Ishikawa (cell line): ENCODE measurements at regions not wholly inside any gene's neighbourhood (a gene's known extent, or its start where the extent isn't known, plus 50 kb on each side); places are given as distances from the start of the nearest gene placed in this dataset.

Source experiments
- CEBPB ChIP-seq: IDR thresholded peaks from 2 replicates; pipeline ENCODE4 v1.6.1; 2012
- CREB1 ChIP-seq: IDR thresholded peaks from 2 replicates; pipeline ENCODE4 v1.6.1; 2012; ENCODE audit warnings: low read depth
- EGR1 ChIP-seq: IDR thresholded peaks from 2 replicates; pipeline ENCODE4 v1.6.1; 2012
- EP300 ChIP-seq: IDR thresholded peaks from 2 replicates; pipeline ENCODE4 v1.6.1; 2012; ENCODE audit warnings: borderline replicate concordance
- FOXM1 ChIP-seq: IDR thresholded peaks from 2 replicates; pipeline ENCODE4 v1.6.1; 2012; ENCODE audit warnings: low read depth, borderline replicate concordance
- NFIC ChIP-seq: IDR thresholded peaks from 2 replicates; pipeline ENCODE4 v1.6.1; 2012
- RAD21 ChIP-seq: IDR thresholded peaks from 2 replicates; pipeline ENCODE4 v1.6.1; 2012; ENCODE audit warnings: low read depth
- TAF1 ChIP-seq: IDR thresholded peaks from 2 replicates; pipeline ENCODE4 v1.6.1; 2012; ENCODE audit warnings: low read depth, mild to moderate bottlenecking
- TCF12 ChIP-seq: IDR thresholded peaks from 2 replicates; pipeline ENCODE4 v1.6.1; 2012; ENCODE audit warnings: low read depth
- TEAD4 ChIP-seq: IDR thresholded peaks from 2 replicates; pipeline ENCODE4 v1.6.1; 2012
- YY1 ChIP-seq: IDR thresholded peaks from 2 replicates; pipeline ENCODE4 v1.6.1; 2012; ENCODE audit warnings: low read depth
- ZBTB7A ChIP-seq: IDR thresholded peaks from 2 replicates; pipeline ENCODE4 v1.6.1; 2012; ENCODE audit warnings: low read depth
- TF ChIP-seq, protein P1 (sequence below): IDR thresholded peaks from 2 replicates; pipeline ENCODE4 v1.6.1; 2012
- TF ChIP-seq, protein P2 (sequence below): IDR thresholded peaks from 2 replicates; pipeline ENCODE4 v1.6.1; 2012
- TF ChIP-seq, protein P3 (sequence below): IDR thresholded peaks from 2 replicates; pipeline ENCODE4 v1.6.1; 2012; ENCODE audit warnings: low read depth, mild to moderate bottlenecking

GRCh38 chr2:187055463-187055862 is 206.5 kb upstream of the ZSWIM2 start:
- TF ChIP-seq CEBPB (no peak), NFIC (peak; percentile 29; the same call in 1 of the 2 replicates)

DNA sequence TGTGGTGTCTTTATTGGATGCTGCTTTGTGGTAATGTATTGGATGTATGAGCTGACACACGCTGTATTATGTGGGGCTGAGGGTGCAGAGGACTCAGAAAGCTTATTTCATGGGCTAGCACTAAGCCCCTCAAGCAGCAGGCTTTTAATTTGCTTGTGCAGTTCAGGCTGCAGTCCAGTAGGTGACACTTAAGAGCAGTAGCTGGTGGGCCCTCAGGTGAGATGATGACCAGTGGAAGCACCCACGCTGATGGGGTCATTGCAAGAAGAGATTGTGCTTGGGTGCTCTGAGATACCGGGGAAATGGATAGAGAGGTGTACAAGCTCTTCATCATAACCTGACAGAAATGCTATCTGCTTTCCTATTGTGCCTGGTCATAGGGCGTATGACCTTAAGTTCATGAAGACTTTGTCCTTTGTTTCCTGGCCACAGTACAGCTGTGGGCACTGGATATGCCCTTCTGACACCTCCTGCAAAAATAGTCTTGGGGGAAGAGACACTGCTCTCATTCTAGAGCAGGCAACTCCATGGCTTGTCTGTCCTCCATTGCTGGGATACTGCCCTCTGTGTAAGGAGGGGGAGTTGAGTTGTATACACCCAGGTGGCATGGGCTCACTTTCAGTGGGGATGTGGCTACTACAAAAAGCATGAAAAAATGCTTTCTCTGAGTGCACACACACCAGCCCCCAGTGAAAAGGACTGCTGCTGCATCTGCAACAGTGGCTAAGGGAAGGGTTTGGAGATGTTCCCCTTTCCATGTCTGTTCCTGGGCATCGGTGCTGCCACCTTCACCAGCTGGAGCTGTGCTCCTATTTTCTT is 205.7 kb upstream of the ZSWIM2 start:
- TF ChIP-seq, protein P1, sequence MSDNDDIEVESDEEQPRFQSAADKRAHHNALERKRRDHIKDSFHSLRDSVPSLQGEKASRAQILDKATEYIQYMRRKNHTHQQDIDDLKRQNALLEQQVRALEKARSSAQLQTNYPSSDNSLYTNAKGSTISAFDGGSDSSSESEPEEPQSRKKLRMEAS = no peak
- TF ChIP-seq RAD21 = peak; percentile 14; the same call in 1 of the 2 replicates

DNA sequence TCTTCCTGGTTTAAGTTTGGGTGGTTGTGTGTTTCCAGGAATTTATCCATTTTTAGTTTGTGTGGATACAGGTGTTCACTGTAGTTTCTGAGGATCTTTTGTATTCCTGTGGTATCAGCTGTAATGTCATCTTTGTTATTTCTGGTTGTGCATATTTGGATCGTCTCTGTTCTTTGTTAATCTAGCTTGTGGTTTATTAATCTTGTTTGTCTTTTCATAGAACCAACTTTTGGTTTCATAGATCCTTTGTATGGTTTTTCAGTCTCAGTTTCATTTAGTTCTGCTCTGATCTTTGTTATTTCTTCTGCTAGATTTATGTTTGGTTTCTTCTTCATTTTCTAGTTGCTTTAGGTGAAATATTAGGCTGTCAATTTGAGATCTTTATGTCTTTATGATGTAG is 202.4 kb upstream of the ZSWIM2 start:
- TF ChIP-seq EP300 (no peak), RAD21 (no peak), TCF12 (no peak), EGR1 (no peak), YY1 (no peak), TAF1 (no peak)
- TF ChIP-seq, protein P2, sequence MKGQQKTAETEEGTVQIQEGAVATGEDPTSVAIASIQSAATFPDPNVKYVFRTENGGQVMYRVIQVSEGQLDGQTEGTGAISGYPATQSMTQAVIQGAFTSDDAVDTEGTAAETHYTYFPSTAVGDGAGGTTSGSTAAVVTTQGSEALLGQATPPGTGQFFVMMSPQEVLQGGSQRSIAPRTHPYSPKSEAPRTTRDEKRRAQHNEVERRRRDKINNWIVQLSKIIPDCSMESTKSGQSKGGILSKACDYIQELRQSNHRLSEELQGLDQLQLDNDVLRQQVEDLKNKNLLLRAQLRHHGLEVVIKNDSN = no peak
- TF ChIP-seq, protein P3, sequence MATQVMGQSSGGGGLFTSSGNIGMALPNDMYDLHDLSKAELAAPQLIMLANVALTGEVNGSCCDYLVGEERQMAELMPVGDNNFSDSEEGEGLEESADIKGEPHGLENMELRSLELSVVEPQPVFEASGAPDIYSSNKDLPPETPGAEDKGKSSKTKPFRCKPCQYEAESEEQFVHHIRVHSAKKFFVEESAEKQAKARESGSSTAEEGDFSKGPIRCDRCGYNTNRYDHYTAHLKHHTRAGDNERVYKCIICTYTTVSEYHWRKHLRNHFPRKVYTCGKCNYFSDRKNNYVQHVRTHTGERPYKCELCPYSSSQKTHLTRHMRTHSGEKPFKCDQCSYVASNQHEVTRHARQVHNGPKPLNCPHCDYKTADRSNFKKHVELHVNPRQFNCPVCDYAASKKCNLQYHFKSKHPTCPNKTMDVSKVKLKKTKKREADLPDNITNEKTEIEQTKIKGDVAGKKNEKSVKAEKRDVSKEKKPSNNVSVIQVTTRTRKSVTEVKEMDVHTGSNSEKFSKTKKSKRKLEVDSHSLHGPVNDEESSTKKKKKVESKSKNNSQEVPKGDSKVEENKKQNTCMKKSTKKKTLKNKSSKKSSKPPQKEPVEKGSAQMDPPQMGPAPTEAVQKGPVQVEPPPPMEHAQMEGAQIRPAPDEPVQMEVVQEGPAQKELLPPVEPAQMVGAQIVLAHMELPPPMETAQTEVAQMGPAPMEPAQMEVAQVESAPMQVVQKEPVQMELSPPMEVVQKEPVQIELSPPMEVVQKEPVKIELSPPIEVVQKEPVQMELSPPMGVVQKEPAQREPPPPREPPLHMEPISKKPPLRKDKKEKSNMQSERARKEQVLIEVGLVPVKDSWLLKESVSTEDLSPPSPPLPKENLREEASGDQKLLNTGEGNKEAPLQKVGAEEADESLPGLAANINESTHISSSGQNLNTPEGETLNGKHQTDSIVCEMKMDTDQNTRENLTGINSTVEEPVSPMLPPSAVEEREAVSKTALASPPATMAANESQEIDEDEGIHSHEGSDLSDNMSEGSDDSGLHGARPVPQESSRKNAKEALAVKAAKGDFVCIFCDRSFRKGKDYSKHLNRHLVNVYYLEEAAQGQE = no peak

DNA sequence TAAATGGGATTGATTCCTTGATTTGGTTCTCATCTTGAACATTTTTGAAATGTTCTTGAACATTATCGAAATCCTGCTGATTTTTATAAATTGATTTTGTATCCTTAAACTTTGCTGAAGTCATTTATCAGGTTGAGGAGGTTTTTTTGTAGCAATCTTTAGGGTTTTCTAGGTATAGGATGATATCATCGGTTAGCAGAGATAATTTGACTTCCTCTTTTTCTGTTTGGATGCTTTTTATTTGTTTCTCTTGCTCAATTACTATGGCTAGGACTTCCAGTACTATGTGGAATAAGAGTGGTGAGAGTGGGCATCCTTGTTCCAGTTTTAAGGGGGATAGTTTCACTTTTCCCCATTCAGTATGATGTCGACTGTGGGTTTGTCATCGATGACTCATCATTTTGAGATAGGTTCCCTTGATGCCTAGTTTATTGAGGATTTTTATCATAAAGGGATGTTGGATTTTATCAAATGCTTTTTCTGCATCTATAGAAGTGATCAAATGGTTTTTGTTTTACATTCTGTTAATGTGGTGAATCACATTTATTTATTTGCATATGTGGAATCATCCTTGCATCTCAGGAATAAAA is 201.5 kb upstream of the ZSWIM2 start:
- no peak for TF ChIP-seq EP300
- no peak for TF ChIP-seq EGR1

DNA sequence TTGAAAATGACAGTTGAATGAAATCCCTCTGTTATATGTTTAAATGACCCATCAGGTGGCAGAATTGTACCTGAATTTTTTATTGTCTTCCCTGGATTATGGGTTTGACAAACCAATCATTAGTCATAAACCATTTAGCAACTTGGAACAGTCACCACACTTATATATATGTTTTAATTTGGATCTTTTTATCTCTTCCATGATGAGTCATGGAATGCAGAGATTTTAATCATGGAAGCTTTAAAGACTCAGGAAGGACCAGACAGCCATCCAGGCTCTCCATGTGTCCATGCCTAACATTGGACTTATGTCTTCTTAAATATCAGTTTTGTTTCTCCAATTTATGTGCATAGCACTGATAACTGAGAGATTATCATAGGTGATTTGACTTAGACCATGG is 188.3 kb upstream of the ZSWIM2 start:
- TF ChIP-seq, protein P1 = no peak
- TF ChIP-seq TEAD4 = no peak
- TF ChIP-seq TCF12 = no peak

- no peak for TF ChIP-seq CEBPB
- no peak for TF ChIP-seq ZBTB7A
- no peak for TF ChIP-seq NFIC
- no peak for TF ChIP-seq YY1
- TF ChIP-seq TEAD4 = no peak
- TF ChIP-seq EP300 = no peak
- TF ChIP-seq, protein P2 = no peak
- TF ChIP-seq RAD21 = no peak
- no peak for TF ChIP-seq TAF1
- TF ChIP-seq, protein P3 = no peak
- no peak for TF ChIP-seq EGR1
Measured at GRCh38 chr2:187034434-187034833, 185.5 kb upstream of the ZSWIM2 start.

DNA sequence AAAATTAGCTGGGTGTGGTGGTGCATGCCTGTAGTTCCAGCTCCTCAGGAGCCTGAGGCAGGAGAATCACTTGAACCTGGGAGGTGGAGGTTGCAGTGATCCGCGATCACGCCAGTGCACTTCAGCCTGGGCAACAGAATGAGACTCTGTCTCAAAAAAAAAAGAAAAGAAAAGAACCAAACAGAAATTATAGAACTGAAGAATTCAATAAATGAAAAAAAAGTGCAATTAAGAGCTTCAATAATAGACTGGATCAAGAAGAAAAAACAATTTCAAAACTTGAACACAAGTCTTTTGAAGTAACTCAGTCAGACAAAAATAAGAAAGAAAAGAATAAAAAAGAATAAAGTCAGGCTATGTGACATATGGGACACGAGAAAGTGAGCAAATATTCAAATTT is 175.8 kb upstream of the ZSWIM2 start:
- no peak for TF ChIP-seq CREB1
- TF ChIP-seq NFIC = no peak
- no peak for TF ChIP-seq CEBPB
- no peak for TF ChIP-seq YY1
- TF ChIP-seq, protein P2 = no peak
- no peak for TF ChIP-seq EGR1
- no peak for TF ChIP-seq TCF12
- no peak for TF ChIP-seq TEAD4
- no peak for TF ChIP-seq EP300
- TF ChIP-seq, protein P3 = no peak
- TF ChIP-seq, protein P1 = no peak
- TF ChIP-seq FOXM1 = no peak
- TF ChIP-seq TAF1 = no peak
- no peak for TF ChIP-seq ZBTB7A
- TF ChIP-seq RAD21 = no peak
